Stimulated activated CD4-positive, alpha-beta T cell treated with anti-CD3 and anti-CD28 coated beads, Interleukin-2, amount 100 ng/mL, for 24 hours (primary cell): ENCODE measurements at regions not wholly inside any gene's neighbourhood (a gene's known extent, or its start where the extent isn't known, plus 50 kb on each side); places are given as distances from the start of the nearest gene placed in this dataset.

Experiments
- DNase-seq, 2 donors: peaks; one replicate each; pipeline ENCODE4 v3.0.0-alpha.2; 2020

DNA sequence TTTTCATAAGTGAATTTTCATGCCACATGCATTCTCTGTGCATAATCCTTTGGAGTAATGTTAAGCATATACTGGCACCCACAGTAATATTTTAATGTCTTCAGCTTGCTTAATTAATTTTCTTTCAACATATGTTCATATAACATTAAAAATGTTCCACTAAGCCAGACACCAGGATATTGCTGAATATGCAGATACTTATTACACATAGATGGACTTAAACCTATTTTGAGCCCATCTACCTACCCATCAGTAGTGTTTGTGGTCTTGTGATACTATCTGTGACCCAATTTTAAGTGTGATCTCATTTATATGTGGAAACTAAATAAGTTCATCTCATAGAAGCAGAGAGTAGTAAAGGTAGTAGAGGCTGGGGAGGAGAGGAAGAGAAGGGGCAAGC, 379.5 kb upstream of the JAG1 start:
- DNase-seq, result no peak

DNA sequence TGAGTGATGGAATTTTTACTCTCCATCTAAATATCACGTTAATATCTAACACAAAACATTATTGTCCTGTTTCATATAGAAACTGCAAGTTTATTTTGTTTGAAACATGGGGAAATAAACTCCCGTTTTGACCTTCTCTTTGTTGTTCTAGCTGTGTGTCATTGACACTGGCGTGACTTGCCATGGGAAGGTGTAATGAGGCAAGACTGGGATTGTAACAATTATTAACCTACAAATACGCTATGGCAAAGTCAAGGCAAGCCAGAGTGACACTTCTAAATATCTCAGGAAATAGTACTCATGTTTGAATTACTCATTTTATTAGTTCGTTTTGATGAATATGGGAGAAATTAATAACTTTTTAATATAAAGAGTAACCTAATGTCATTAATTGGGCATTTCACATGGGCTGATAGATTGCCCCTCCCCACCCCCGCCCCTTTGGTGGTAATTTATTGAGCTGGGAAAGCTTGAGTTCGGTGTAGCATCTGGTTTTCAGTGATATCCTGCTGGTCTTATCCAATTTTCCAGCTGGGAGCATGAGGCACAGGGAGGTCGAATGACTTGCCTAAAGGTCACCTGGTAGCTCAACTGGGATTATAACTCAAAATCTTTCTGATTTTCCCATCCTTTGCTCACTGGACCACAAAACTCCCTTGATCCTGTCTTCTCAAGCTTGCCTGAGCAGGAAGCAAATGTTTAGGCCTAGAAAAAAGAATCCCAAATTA, 380.6 kb upstream of the JAG1 start:
- DNase-seq, result no peak

DNA sequence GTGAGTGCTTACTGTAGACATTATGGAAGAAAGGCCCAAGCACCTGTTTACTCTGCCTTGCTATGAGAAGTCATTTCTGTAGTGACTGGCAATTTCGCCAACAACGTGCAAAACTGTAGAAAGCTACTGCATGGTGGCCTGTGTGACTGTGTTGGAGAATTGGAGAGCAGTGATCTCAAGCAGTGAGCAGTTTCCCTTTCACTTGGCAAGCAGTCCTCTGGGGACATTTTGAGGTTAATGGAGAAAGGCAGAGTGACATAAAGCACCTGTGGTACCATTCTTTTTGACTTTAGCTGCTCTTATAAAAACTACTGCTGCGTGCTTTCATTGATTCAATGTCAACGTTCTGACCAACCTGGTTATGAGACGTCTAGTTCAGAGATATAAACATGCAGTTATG, 382.6 kb upstream of the JAG1 start:
- DNase-seq, result no peak

- DNase-seq, result no peak
These were observed 383.8 kb upstream of the JAG1 start for GRCh38 chr20:11057624-11058023.

DNA sequence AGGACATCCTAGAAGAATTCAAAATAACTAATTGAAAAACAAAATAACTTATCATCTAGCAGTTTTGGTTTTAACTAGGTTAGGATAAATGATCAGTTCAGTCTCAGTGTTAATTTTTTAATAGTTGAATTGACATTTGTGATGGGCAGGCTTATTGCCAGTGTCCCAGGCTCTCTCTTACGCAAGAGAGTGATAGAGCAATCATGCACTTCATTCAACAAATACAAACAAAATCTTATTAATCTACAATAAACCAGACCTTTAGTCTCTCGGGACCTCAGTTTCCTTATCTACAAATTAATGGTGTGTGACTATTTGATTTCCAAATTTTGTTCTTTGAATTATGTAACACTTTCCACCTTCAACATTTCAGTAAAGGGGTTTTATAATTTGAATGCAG, 385.9 kb upstream of the JAG1 start:
- no peak for DNase-seq

GRCh38 chr20:11060423-11061185, 386.8 kb upstream of the JAG1 start:
- no peak for DNase-seq

- no peak for DNase-seq
These were observed 389.6 kb upstream of the JAG1 start for GRCh38 chr20:11063444-11063843.

DNA sequence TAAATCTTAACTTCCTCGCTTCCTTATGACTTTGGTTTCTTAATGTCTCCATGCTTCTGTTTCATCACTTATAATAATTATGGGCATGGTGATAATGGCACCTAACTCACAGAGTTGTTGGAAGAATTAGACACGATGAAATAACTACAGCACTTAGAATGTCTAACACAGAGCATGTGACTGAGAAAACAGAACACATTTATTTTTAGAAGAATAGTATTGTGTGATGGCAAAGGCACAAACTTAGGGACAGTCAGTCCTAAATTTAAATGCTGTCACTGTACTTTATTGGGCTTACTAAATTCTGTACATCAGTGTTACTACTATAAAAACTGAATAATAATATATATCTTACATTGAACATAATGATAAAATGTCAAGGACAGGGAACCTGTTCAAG, 391.1 kb upstream of the JAG1 start:
- no peak for DNase-seq

- DNase-seq, result no peak
These were observed 393.6 kb upstream of the JAG1 start for GRCh38 chr20:11067359-11067758.

DNA sequence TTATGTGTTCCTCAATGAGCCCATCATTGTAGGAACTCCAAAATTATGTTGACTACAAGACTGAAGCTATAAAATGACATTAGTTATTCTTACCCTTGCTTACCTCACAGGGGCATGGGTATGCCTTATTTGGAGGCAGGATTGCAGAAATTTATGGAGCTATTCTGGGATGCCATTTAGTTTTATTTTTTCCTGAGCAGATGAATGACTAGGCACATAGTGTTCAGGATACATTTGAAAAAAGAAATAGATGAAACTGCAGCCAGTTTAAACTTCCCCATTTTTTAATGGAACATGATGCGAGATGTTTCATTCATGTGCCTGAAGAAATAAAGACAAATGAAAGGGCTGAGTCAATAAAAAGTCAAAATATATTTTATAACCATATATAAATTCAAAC, 399.2 kb upstream of the JAG1 start:
- no peak for DNase-seq

GRCh38 chr20:11076434-11077105, 402.8 kb upstream of the JAG1 start:
- DNase-seq, result no peak

DNA sequence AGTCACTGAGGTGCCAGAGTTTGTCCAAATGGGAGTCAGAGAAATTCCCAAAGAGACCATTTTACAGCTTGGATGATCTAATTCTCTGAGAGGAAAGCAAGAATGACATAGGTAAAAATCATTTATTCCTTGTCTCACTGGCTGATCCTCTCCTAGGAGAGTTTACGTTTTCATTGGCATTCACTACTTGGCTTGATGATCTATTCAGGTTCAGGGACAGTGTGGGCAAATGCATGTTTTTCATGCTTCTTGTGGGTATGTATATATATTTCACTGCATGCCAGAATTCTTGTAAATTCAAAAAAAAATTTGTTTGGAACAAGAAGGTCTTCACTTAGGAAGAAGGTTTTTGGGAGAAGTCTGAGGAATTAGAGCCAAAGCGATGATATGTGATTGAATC, 403.4 kb upstream of the JAG1 start:
- no peak for DNase-seq

DNA sequence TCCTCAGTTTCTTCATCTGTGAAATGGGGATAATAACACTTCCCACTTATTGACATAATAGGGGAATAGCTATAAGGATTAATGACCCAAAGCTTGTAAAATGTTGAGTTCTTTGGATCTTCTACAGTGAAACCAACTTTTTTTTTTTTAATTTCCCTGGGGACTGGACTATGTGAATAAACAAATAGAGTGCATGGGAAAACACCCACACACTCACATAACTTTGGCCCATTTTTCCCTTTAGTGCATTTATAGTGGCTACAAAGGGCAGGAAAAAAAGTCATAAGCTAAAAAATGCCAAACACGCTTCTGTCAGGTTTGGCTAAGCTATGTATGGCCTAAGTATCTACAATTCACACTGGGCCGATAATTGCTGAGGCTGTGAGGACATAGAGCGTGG, 406.2 kb upstream of the JAG1 start:
- no peak for DNase-seq

- DNase-seq, result no peak
These were observed 407.1 kb upstream of the JAG1 start for GRCh38 chr20:11080781-11081377.

GRCh38 chr20:11083841-11084240, 410.0 kb upstream of the JAG1 start:
- no peak for DNase-seq

DNA sequence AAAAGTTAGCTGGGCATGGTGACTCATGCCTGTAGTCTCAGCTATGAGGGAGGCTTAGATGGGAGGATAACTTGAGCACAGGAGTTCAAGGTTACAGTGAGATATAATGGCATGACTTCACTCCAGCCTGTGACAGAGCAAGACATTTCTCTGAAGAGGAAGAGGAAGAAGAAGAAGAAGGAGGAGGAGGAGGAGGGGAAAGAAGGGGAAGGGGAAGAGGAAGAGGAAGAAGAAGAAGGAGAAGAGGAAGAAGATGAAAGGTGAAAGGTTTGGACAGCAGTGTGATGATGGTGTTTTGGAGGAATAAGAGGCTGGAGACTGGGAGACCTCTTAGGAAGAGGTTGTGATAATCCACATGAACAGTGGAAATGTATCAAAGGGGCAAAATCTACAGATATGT, 410.7 kb upstream of the JAG1 start:
- no peak for DNase-seq

- DNase-seq, result no peak
These were observed 413.2 kb upstream of the JAG1 start for GRCh38 chr20:11086970-11087369.

GRCh38 chr20:11090751-11091150, 417.0 kb upstream of the JAG1 start:
- DNase-seq, result no peak

- DNase-seq, result no peak
These were observed 417.7 kb upstream of the JAG1 start for GRCh38 chr20:11091511-11091910.

- no peak for DNase-seq
These were observed 418.4 kb upstream of the JAG1 start for GRCh38 chr20:11092151-11092550.

DNA sequence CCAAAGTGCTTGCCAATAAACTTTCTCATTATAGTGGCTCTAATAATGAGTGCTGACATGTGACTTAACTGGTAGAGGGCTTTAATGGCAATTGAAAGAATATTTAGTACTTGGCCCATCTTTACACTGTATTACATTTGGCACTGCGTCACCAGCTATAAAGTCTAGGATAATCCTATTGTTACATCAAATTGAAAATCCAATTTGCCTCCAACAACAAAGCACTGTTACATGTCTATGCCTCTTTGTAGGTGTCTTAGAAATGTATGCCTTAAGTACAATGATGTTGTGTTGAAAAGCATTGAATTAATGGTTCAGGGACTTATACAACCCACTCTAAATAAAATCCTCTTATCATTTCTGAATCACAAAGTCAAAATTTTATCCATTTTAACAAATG, 420.4 kb upstream of the JAG1 start:
- no peak for DNase-seq

GRCh38 chr20:11094711-11095110, 420.9 kb upstream of the JAG1 start:
- no peak for DNase-seq

DNA sequence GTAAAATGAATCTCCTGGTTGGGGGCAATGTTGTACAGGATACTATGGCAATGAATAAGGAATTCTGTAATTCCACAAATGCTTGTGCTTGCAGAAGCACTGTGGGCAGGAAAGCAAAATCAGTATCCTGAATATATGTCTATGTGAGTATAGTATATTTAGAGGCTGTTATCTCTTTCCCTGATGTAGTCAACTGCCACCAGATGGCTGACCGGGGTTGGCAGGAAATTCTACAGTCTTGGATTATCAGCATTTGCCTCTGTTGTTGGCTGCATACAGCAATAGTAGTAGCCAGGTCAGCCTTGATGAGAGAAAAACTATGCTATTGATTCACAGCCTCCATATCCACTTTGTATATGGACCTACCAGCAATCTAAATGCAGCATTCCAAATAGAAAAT, 425.1 kb upstream of the JAG1 start:
- no peak for DNase-seq

DNA sequence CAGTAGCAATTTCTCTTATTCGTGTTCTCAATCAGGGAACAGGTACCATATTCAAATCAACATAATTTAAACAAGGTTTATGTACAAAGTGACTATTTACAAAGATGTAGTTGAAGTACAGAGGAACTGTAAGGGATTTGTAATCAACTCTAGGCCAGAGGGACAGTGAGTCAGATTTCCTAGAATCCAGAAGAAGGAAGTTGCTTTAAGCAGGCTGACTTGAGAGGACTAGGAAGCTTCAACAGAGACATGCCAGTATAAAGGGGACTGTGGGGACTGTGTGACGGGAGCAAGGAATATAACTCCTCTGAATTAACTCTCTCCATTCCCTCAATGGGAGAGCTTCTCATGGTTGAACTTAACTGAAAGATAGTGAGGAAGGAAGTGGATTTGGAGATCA, 427.4 kb upstream of the JAG1 start:
- no peak for DNase-seq
